ENCODE measurements at regions not wholly inside any gene's neighbourhood (a gene's known extent, or its start where the extent isn't known, plus 50 kb on each side); places are given as distances from the start of the nearest gene placed in this dataset.

DNA sequence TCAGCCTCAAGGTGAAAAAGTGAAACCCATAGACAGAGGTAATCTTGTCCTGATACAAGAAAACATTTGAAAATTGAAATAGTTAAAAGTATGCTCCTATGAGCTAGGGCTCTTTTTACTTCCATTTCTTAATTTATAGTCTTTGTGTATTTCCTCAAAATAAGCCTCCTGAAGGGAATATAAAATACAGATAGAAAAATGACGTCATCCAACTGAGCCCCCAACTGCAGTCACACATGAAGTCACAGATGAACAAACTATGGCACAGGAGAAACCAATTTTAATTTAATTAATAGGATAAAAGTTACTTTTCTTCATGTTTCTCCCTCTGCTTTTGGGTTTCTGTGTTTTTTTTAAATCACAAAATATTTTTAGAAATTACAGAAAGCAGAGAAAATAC is 280.3 kb downstream of the HTR7 start:
- H3K27me3 ChIP-seq (ENCODE audit: control insufficient read depth, insufficient read depth, low read length) = no peaks in the 10 kb centered on the region
- DNase-seq (ENCODE audit: low read depth) (no peak), FAIRE-seq (no peak)
- H3K36me3 ChIP-seq (ENCODE audit: control insufficient read depth, insufficient read depth, low read length) = no peaks in the 10 kb centered on the region
- TF ChIP-seq, protein P1, sequence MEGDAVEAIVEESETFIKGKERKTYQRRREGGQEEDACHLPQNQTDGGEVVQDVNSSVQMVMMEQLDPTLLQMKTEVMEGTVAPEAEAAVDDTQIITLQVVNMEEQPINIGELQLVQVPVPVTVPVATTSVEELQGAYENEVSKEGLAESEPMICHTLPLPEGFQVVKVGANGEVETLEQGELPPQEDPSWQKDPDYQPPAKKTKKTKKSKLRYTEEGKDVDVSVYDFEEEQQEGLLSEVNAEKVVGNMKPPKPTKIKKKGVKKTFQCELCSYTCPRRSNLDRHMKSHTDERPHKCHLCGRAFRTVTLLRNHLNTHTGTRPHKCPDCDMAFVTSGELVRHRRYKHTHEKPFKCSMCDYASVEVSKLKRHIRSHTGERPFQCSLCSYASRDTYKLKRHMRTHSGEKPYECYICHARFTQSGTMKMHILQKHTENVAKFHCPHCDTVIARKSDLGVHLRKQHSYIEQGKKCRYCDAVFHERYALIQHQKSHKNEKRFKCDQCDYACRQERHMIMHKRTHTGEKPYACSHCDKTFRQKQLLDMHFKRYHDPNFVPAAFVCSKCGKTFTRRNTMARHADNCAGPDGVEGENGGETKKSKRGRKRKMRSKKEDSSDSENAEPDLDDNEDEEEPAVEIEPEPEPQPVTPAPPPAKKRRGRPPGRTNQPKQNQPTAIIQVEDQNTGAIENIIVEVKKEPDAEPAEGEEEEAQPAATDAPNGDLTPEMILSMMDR (IDR thresholded peaks at IDR 0.05; ENCODE audit: insufficient read depth, low read length, severe bottlenecking) = no peak
- no peak overlapping the region for H3K4me3 ChIP-seq (ENCODE audit: low read depth, low read length)

DNA sequence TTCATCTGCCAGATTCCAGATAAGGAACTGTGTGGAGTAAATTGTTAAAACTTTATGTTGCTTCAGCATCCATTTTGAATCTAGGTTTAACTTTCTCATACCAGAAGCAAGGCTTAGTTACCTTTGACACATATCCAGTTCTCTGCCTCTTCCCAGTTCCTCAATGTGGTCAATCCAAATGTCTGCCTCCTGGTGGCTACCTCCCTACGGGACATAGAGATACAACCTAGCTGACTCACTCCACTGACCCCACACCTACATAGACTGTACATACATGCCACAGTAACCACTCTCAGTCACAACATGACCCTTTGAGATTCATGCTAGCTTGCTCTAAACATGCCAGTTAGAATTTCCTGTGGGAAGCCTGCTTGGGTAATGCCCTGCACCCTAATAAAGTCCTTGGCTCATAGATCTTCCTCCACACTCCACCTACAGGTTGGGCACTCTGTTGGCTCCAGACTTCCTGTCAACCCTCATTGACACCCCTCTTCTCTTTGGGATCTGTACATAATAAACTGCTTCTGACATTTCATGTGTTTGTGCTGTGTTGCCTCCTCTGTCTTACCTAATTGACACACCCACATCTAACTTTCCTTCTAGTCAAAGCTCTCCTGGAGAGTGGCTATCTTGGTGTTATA is 278.1 kb downstream of the HTR7 start:
- Histone ChIP-seq H3K36me3 (ENCODE audit: control insufficient read depth, insufficient read depth, low read length) (no peaks in the 10 kb centered on the region), H3K27me3 (ENCODE audit: control insufficient read depth, insufficient read depth, low read length) (no peaks in the 10 kb centered on the region), H3K4me3 (ENCODE audit: low read depth, low read length) (no peak overlapping the region)
- TF ChIP-seq, protein P1 (IDR thresholded peaks at IDR 0.05; ENCODE audit: insufficient read depth, low read length, severe bottlenecking) = peak; percentile 37
- FAIRE-seq (no peak), DNase-seq (ENCODE audit: low read depth) (peak; percentile 80)

DNA sequence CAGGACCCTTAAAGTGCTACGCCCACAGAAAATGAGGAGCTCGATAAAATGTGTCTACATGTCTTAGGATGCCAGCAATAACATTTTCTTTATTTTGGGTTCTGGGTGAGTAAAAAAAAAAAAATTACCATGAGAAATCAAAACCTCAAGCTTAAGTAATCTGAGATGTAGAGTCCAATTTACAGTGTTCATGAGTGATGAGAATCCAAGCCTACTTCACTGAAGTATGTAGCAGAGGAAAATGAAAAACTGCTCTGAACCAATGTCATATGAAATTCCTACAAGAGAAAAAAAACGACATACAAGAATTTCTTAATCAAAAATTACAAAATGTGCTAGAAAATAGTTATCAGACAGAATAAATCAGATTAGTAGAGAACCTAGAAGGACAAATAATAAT is 274.4 kb downstream of the HTR7 start:
- Histone ChIP-seq H3K27me3 (ENCODE audit: control insufficient read depth, insufficient read depth, low read length) (no peaks in the 10 kb centered on the region), H3K4me3 (ENCODE audit: low read depth, low read length) (no peak overlapping the region), H3K36me3 (ENCODE audit: control insufficient read depth, insufficient read depth, low read length) (no peaks in the 10 kb centered on the region)
- no peak for DNase-seq (ENCODE audit: low read depth)
- no peak for FAIRE-seq
- TF ChIP-seq, protein P1 (IDR thresholded peaks at IDR 0.05; ENCODE audit: insufficient read depth, low read length, severe bottlenecking) = no peak

DNA sequence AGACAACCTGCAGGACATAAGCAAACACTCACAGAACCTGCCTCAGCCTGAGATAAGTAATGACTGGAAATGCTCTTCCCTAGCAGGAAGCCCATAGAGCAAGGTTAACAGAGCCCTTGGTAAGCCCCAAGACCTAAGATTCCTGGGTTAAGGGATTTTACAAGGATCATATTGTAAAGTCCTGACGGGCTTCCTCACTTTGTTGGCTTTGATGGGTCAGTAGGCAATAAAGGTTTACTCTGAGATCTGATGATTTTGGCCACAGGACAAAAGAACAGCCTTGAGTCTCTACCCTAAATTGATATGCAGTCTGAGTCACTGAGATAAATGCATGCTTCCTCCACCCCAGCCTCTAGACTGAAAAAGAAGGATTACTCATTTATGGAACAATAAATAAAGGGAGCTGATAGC is 270.8 kb downstream of the HTR7 start:
- no peak overlapping the region for H3K4me3 ChIP-seq (ENCODE audit: low read depth, low read length)
- DNase-seq (ENCODE audit: low read depth) (peak; percentile 71), FAIRE-seq (no peak)
- TF ChIP-seq, protein P1 (IDR thresholded peaks at IDR 0.05; ENCODE audit: insufficient read depth, low read length, severe bottlenecking) = no peak
- H3K36me3 ChIP-seq (ENCODE audit: control insufficient read depth, insufficient read depth, low read length) = no peaks in the 10 kb centered on the region
- H3K27me3 ChIP-seq (ENCODE audit: control insufficient read depth, insufficient read depth, low read length) = no peaks in the 10 kb centered on the region

DNA sequence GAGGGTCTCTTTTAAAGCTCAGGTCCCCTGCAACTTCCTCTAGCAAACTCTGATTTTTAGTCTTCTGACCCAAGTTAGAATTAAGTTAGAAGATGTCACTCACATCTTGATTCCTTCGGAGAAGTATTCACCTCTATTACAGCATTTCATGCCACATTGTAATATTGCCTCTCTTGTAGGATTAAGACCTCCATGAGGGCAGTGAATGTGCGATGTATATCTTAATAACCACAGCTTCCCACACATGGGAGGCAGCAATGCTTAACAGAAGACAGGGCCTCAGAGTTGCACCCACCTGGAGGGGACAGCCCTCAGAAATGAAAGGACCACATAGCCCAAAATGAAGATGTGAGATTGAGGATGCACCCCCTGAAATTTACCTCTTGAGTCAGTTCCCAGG is 270.3 kb downstream of the HTR7 start:
- no peak overlapping the region for H3K4me3 ChIP-seq (ENCODE audit: low read depth, low read length)
- FAIRE-seq = peak; percentile 81
- DNase-seq (ENCODE audit: low read depth) = no peak
- TF ChIP-seq, protein P1 (IDR thresholded peaks at IDR 0.05; ENCODE audit: insufficient read depth, low read length, severe bottlenecking) = no peak
- no peaks in the 10 kb centered on the region for H3K27me3 ChIP-seq (ENCODE audit: control insufficient read depth, insufficient read depth, low read length)
- H3K36me3 ChIP-seq (ENCODE audit: control insufficient read depth, insufficient read depth, low read length) = no peaks in the 10 kb centered on the region

DNA sequence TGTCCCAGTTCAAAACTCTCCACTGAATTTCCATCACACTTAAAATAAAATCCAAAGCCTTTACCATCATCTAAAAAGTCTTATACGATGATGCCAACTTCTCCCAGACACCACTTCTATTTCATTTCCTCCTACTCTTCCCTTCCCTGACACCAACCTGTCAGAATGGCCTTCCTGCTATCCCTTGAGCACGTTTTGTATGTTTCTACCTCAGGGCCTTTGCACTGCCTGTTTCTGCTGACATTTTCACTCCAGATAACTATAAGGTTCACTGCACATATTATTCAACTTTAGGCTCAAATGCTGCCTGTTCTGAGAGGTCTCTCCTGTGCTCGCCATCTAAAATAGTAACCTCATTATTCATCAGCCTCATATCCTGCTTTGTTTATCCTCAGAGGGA is 269.6 kb downstream of the HTR7 start:
- no peaks in the 10 kb centered on the region for H3K36me3 ChIP-seq (ENCODE audit: control insufficient read depth, insufficient read depth, low read length)
- DNase-seq (ENCODE audit: low read depth) (no peak), FAIRE-seq (peak; percentile 80)
- H3K27me3 ChIP-seq (ENCODE audit: control insufficient read depth, insufficient read depth, low read length) = no peaks in the 10 kb centered on the region
- H3K4me3 ChIP-seq (ENCODE audit: low read depth, low read length) = no peak overlapping the region
- TF ChIP-seq, protein P1 (IDR thresholded peaks at IDR 0.05; ENCODE audit: insufficient read depth, low read length, severe bottlenecking) = no peak
